Activated CD8-positive, alpha-beta memory T cell treated with anti-CD3 and anti-CD28 coated beads for 1 hour (primary cell): ENCODE measurements at regions not wholly inside any gene's neighbourhood (a gene's known extent, or its start where the extent isn't known, plus 50 kb on each side); places are given as distances from the start of the nearest gene placed in this dataset.

Experiments used
- DNase-seq, 2 donors: peaks; one replicate each; pipeline ENCODE4 v3.0.0-alpha.2; 2020; ENCODE audit warnings: low read depth in 1 of 2; ENCODE audit errors: extremely low read depth in 1 of 2

- DNase-seq, result no peak
Observed at GRCh38 chr9:117858561-117858960, 154.4 kb downstream of the TLR4 start.

- no peak for DNase-seq
Observed at GRCh38 chr9:117860849-117861248, 156.6 kb downstream of the TLR4 start.

DNA sequence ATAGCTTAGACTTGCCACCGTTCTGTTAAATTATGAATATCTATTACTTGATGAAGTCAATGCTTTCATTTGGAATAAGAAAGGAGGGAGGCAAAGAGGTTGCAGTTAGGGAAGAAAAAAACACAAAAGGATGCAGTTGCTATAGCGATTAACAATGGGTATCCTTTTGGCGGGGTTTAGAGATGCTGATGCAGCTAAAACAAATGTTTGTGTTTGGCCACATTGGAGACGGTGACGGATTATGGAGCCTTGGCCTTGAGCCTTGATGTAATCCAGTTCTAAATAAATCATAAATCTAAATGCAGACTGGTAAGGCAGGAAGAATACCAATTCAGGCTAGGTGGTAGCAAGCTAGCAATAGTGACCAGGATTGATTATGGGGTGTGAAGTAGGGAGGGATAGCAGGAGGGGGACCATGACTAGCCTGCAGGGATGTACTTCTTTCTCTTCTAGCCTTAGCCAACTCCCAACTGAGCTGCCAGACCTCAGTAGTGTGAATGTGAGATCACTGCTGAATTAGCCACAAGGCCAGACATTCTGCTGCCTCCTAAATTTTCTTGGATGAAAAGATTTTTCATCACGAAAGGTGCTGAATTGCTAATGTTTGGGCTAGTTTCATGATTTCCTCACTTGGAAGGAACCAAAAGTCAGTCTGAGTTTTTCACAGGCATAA, 160.3 kb downstream of the TLR4 start:
- no peak for DNase-seq

DNA sequence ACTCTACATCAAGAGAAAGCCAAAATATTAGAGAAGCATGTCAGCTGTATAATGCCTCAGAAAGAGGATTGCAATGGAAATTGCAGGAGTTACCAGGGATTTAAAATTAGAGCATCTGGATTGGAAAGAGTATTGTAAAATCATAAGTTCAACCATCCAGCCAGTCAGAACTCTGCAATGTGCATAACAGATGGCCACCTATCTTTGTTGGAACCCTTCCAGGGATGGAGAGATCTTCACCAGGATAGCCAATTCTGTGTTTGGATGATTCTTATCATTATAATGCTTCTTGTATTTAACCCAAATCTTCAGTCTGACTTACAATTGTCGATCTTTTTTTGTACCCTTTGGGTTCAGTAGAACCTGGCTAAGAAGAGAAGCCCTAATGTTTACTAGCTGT, 164.4 kb downstream of the TLR4 start:
- no peak for DNase-seq

GRCh38 chr9:117869287-117869686, 165.1 kb downstream of the TLR4 start:
- no peak for DNase-seq

GRCh38 chr9:117869712-117870111, 165.5 kb downstream of the TLR4 start:
- DNase-seq, result no peak

DNA sequence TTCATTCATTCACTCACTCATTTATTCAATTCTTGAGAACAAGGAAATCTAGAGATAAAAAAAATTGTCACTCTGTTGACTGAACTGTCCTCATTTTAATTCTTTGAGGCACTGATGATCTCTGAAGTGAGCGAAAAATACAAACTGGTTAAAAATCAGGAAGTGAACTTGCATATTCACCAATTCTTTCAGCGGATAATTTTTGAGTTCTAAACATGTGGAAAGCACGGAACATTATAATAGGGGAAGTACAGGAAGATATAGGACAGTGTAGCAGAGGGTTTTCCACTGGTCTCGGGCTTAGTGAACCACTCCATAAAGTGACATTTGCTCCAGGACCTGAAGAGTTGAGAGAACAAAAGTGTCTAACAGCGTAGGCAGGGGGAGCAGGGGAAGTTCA, 169.5 kb downstream of the TLR4 start:
- DNase-seq, result no peak

GRCh38 chr9:117875886-117876285, 171.7 kb downstream of the TLR4 start:
- no peak for DNase-seq

- DNase-seq, result no peak
Observed at GRCh38 chr9:117882171-117882570, 178.0 kb downstream of the TLR4 start.

- DNase-seq, result no peak
Observed at GRCh38 chr9:117886616-117887015, 182.4 kb downstream of the TLR4 start.

- DNase-seq, result no peak
Observed at GRCh38 chr9:117887383-117887782, 183.2 kb downstream of the TLR4 start.

DNA sequence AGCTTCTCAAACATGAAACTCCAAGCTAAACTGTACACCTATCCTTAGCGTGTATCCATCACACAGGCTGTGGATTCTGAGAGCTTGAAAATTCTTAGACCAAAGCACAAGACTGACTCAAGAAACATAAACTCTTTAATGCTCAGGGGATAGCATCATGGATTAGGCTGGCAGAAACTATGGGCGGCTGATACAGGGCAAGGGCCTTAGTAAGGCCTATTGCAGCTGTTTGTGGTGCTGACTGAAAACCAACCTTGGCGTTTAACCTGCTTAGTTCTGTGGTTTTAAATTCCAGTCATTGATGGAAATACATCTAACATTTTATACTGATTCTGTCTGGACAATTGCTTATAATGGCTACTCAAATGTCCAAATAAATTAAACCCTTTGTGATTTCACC, 183.7 kb downstream of the TLR4 start:
- no peak for DNase-seq

DNA sequence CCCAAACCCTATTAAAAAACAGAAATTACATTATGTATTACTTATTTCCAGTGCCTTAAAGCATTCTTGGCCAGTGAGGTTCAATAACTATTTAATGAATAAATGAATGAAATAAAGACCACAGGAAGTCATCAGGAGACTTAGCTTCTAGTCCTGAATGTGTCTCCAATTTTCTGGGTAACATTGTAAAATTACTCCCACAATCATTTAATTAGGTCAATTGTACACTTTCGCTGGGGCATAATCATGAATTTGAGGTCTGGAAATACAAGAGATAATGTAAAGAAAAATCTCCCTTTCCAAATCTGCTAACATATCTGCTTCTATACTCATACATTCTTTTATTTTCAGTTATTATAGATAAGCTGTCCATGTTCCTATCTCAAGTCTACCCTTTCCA, 199.2 kb downstream of the TLR4 start:
- no peak for DNase-seq

DNA sequence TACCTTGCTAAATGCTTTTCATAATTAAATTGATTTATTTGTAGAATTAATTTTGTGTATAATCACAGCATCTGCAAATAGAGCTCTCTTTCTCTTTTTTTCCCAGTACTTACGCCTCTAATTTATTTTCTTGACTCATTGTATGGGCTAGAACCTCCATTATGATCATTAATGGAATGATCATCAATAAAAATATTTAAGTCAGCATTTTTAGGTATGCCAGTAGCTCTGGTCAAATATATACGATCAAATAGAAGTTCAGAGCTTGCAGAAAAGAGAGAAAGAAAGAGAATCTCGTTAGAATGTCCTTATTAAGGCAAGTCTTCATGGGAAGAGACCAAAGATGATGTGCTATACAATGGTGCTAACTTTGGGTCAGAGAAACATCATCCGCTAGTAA, 202.6 kb downstream of the TLR4 start:
- DNase-seq, result no peak

- DNase-seq, result no peak
Observed at GRCh38 chr9:117907420-117907819, 203.2 kb downstream of the TLR4 start.

GRCh38 chr9:117916291-117916690, 212.1 kb downstream of the TLR4 start:
- no peak for DNase-seq

- DNase-seq, result no peak
Observed at GRCh38 chr9:117917873-117918272, 213.7 kb downstream of the TLR4 start.

DNA sequence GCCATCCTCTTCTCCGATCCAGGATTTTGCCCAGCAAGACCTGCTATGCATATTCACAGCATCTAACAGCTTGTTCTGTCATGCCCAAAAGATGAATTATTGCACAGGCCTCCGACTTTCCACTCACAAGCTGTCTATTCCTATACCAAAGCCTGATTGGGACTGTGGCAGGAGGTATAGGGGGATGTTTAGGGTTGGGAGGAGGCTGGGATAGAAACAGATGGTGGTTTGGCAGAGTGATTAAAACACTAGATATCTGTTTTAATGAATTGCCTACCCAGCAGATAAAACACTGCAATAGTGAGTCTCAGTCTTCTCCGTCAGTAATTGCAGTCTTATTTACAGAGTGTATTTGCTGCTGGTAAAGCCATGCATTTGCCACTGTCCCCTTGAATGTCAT, 215.3 kb downstream of the TLR4 start:
- no peak for DNase-seq

- DNase-seq, result no peak
Observed at GRCh38 chr9:117926031-117926658, 221.9 kb downstream of the TLR4 start.

DNA sequence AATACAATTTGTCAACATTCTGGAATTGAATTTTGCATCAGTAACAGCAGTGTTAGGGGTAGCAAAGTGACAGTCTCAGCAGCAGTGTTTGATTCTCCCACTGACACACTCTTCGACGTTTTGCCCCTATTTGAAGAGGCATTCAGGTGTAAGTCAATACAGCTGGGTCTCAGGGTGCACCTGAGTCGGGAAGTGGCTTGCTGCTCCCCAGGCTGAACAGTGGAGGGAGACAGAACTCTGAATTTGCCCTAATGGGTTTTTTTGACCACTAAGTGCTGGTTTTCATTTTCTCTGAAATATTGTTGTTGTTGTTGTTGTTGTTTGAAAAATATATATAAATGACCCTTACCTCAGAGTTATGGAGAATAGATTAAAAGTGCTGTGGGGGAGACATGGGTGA, 223.2 kb downstream of the TLR4 start:
- no peak for DNase-seq

DNA sequence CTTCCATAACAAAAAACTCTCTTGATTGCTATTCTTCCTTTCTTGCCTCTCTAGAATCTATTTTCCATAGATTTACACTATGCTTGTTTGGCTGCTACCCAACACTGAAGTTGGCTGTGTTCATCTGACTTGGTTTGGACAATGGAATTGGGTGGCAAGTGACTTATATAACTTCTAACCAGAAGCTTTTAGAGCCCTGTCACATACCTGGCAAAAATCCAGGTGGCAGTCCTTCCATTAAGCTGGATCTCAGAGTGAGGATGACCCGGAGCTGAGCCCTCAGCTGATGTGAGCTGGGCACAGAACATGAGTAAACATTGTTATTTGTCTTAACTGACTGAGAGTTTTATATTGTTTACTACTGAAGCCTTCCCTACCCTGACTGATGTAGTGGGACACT, 225.7 kb downstream of the TLR4 start:
- DNase-seq, result no peak

- DNase-seq, result no peak
Observed at GRCh38 chr9:117932585-117932984, 228.4 kb downstream of the TLR4 start.
